Muscle layer of colon (tissue), 2 donors: ENCODE measurements at regions not wholly inside any gene's neighbourhood (a gene's known extent, or its start where the extent isn't known, plus 50 kb on each side); places are given as distances from the start of the nearest gene placed in this dataset.
A peak's percentile ranks its signal among the peaks of the same experiment; 100 is the strongest.

Experiments used
- H3K27ac ChIP-seq: one replicate; pipeline ENCODE4 v1.7.0; 2013; ENCODE audit warnings: low read depth, mild to moderate bottlenecking, low read length, moderate library complexity
- H3K27me3 ChIP-seq, 2 donors: one replicate each; pipeline ENCODE4 v1.7.0; 2013; ENCODE audit warnings: low read length in 2 of 2, mild to moderate bottlenecking in 2 of 2; ENCODE audit not compliant: insufficient read depth in 2 of 2, control insufficient read depth in 1 of 2
- H3K36me3 ChIP-seq: one replicate; pipeline ENCODE4 v1.7.0; 2013; ENCODE audit warnings: mild to moderate bottlenecking, low read length; ENCODE audit not compliant: insufficient read depth
- H3K4me1 ChIP-seq: one replicate; pipeline ENCODE4 v1.7.0; 2013; ENCODE audit warnings: mild to moderate bottlenecking, low read length; ENCODE audit not compliant: insufficient read depth
- H3K4me3 ChIP-seq, 2 donors: one replicate each; pipeline ENCODE4 v1.7.0; 2013; ENCODE audit warnings: low read length in 2 of 2, low read depth in 1 of 2, mild to moderate bottlenecking in 1 of 2, moderate library complexity in 1 of 2
- H3K9ac ChIP-seq: one replicate; pipeline ENCODE4 v1.7.0; 2013; ENCODE audit warnings: low read length
- H3K9me3 ChIP-seq: one replicate; pipeline ENCODE4 v1.7.0; 2013; ENCODE audit warnings: mild to moderate bottlenecking, low read length
- donor health status: abdominal sarcoma.
- donor health status: Adenocarcinoma of cecum.

DNA sequence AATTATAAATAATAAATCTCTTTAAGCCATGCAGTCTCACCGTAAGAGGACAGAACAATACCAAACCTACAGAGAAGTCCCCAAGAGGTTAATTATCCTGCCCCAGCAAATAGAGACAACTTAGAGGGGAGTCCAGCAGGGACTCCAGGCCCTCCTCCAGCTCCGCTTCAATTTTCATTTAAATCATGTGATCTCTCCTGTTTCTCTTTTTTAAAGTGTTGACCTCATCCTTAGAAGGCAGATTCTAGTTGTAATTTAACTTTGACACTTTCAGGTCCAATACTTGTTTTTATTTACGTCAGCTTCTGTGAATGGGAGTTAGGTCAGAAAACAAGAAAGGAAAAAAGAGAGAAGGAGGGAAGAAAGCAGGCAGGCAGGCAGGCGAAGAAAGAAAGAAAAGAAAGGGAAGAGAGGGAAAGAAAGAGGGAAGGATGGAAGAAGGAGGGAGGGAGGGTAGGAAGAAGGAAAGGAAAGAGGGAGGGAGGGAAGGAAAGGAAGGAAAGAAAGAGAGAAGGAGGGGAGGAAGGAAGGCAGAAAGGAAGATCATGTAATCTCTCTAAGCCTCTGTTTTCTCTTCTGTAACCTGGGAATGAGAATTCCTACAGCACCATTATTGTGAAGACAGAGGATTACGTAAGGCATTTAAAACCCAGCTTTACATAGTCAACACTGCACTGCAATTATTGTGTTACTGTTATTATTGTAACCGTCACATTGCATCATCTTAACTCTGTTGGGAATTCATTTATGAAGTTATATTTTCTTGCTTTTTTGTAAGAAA lies 227.7 kb downstream of the SKIDA1 start:
- Histone ChIP-seq H3K4me3 (no peak overlapping the region), H3K9ac (no peak overlapping the region), H3K36me3 (no peaks in the 10 kb centered on the region), H3K9me3 (no peaks in the 10 kb centered on the region), H3K27ac (no peak overlapping the region), H3K27me3 (no peaks in the 10 kb centered on the region), H3K4me1 (peaks cover 10% of the 10 kb centered on the region)

DNA sequence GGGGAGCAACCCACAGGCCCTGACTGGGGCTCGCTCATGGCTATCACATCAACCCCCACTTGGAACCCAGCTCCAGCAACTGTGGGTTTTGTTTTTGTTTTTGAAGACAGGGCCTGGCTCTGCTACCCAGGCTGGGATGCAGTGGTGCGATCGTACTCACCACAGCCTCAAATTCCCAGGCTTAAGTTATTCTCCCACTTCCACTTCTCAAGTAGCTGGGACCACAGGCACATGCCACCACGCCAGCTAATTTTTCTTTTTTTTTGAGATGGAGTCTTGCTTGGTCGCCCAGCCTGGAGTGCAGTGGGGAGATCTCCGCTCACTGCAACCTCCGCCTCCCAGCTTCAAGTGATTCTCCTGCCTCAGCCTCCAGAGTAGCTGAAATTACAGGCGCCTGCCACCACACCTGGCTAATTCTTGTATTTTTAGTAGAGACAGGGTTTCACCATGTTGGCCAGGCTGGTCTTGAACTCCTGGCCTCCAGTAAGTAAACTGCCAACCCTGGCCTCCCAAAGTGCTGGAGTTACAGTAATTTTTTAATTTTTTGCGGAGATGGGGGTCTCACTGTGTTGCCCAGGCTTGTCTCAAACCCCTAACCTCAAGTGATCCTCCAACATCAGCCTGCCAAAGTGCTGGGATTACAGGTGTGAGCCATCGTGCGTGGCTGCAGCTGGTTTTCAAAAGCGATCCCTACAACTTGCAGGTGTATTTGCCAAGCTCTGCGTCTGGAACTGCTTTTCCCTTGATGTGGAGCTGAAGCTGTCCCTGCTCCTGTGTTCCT lies 228.7 kb downstream of the SKIDA1 start:
- H3K9me3 ChIP-seq = no peaks in the 10 kb centered on the region
- H3K4me3 ChIP-seq = no peak overlapping the region
- no peaks in the 10 kb centered on the region for H3K36me3 ChIP-seq
- no peak overlapping the region for H3K9ac ChIP-seq
- H3K4me1 ChIP-seq = peaks cover 15% of the 10 kb centered on the region
- H3K27ac ChIP-seq = no peak overlapping the region
- H3K27me3 ChIP-seq = no peaks in the 10 kb centered on the region

- Histone ChIP-seq H3K36me3 (no peaks in the 10 kb centered on the region), H3K9ac (no peak overlapping the region), H3K27me3 (no peaks in the 10 kb centered on the region), H3K4me1 (peaks cover 15% of the 10 kb centered on the region), H3K9me3 (no peaks in the 10 kb centered on the region), H3K4me3 (no peak overlapping the region), H3K27ac (no peak overlapping the region)
Measured at GRCh38 chr10:21293518-21294356, 231.7 kb downstream of the SKIDA1 start.

GRCh38 chr10:21292763-21293517 lies 232.5 kb downstream of the SKIDA1 start:
- no peak overlapping the region for H3K9ac ChIP-seq
- peak overlapping the region in 1 of 2 donors; percentile 38 for H3K4me3 ChIP-seq
- peaks cover 15% of the 10 kb centered on the region for H3K4me1 ChIP-seq
- no peaks in the 10 kb centered on the region for H3K9me3 ChIP-seq
- no peak overlapping the region for H3K27ac ChIP-seq
- no peaks in the 10 kb centered on the region for H3K36me3 ChIP-seq
- no peaks in the 10 kb centered on the region for H3K27me3 ChIP-seq

DNA sequence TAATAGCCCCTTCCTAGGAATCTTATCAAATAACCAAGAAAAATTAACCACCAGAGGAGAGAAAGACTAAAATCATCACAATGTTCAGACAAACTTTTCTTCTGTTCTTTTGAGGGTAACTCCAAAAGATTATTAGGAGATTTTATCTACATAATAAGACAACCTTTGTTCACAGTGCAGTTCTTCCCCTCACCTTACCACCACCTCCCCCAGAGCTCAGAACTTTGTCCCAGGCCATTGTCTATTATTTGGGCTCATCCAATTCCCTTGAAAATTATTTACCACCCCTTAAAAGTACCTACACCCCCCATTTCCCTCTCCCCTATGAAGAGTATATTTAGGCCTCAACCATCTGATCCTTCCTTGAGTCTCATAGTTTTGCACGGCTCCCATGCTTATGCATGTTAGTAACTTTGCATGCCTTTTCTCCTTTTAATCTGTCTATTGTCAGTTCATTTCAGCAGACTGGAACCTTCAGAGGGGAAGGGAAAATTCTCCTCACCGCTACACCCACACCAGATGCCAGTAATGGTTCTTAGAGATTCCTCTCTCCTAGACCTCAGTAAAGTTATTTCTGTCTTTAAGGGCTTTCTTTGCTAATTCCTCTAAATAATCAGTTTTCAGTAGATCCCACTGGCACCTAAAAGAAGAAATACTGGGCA lies 234.9 kb downstream of the SKIDA1 start:
- Histone ChIP-seq H3K9ac (no peak overlapping the region), H3K27me3 (no peaks in the 10 kb centered on the region), H3K9me3 (no peaks in the 10 kb centered on the region), H3K36me3 (no peaks in the 10 kb centered on the region), H3K4me1 (peaks cover 15% of the 10 kb centered on the region), H3K27ac (no peak overlapping the region), H3K4me3 (no peak overlapping the region)

DNA sequence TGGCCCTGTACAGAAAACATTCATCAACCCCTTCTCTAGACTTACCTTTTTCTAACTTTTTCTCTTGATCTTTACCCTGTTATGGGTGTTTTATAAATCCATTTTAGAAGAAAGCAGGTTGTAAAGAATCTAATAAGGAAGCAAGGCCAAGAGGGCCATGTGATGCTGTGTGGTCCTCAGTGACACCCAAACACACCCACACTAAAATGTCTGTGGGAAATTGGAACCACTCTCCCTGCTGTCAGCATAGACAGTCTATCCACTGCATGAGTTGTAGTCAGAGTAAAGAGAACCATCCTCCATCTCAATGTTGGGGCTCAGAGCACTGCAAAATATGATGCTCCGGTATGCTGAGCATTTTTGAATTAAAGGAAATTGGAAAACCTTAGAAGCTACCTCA lies 235.5 kb downstream of the SKIDA1 start:
- Histone ChIP-seq H3K36me3 (no peaks in the 10 kb centered on the region), H3K27ac (no peak overlapping the region), H3K4me1 (peaks cover 15% of the 10 kb centered on the region), H3K4me3 (no peak overlapping the region), H3K9ac (no peak overlapping the region), H3K9me3 (no peaks in the 10 kb centered on the region), H3K27me3 (no peaks in the 10 kb centered on the region)

DNA sequence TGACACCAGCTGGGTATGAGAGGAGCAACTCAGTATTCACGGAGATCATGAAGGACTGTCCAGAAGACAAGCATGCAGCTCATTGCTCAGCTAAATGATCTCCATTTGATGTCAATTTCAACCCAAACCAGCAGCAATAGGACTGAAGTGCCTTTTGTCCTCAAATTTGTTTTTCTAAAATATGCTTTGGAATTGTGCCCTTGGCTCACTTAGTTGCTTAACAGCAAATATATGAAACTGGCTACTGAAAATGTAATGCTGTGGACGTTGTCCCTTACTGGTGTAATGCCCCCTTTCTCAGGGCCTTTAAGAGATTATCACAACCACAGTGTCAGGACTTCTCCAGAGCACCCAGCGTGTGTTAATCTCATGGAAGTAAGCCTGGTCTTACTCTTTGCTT lies 236.2 kb downstream of the SKIDA1 start:
- Histone ChIP-seq H3K4me3 (no peak overlapping the region), H3K9me3 (no peaks in the 10 kb centered on the region), H3K27ac (no peak overlapping the region), H3K4me1 (peaks cover 15% of the 10 kb centered on the region), H3K9ac (no peak overlapping the region), H3K27me3 (no peaks in the 10 kb centered on the region), H3K36me3 (no peaks in the 10 kb centered on the region)

DNA sequence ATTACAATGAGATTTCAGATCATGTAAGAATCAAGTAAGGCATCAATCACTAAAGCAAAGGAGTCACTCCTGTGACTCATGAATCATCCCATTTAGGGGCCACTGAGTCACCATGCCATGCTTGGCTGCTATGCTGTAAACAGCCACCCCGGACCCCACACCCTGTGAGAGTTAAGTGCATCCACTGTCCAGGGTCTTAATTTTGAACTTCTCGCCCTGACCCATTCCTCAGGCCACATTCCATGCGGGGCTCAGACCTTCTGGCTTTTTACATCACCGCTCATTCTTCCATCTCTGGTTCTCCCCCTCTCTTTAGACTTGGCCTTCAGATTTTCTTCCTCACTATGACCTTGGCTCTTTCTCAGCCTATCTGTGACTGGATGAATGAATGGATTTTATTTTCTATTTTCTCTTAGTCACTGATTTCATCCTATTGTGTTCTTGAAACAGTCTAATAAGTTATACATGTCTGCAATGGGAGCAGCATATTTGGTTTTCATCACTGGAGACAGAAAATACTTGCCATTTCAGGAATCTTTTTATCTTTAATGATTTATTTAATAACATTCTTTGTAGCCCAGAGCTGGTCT lies 239.6 kb downstream of the SKIDA1 start:
- no peak overlapping the region for H3K9ac ChIP-seq
- H3K27me3 ChIP-seq = no peaks in the 10 kb centered on the region

DNA sequence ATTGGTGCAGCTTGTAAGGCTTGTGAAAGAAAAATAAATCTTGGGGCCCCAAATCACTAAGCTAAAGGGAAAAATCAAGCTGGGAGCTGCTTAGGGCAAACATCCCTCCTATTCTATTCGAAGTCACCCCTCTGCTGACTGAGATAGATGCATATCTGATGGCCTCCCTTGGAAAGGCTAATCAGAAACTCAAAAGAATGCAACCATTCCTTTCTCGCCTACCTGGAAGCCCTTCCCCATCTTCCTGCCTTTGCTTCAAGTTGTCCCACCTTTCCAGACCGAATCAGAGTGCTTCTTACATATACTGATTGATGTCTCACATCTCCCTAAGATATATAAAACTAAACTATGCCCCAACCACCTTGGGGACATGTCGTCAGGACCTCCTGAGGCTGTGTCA lies 240.3 kb downstream of the SKIDA1 start:
- Histone ChIP-seq H3K36me3 (no peaks in the 10 kb centered on the region), H3K27ac (no peak overlapping the region), H3K27me3 (no peaks in the 10 kb centered on the region), H3K4me1 (no peaks in the 10 kb centered on the region), H3K9me3 (no peaks in the 10 kb centered on the region), H3K9ac (no peak overlapping the region), H3K4me3 (no peak overlapping the region)

More for the DNA sequence above, 239.6 kb downstream of the SKIDA1 start:
- H3K27ac ChIP-seq = no peak overlapping the region
- no peak overlapping the region for H3K4me3 ChIP-seq
- no peaks in the 10 kb centered on the region for H3K36me3 ChIP-seq
- H3K4me1 ChIP-seq = no peaks in the 10 kb centered on the region
- H3K9me3 ChIP-seq = no peaks in the 10 kb centered on the region

GRCh38 chr10:21284301-21284700 lies 241.2 kb downstream of the SKIDA1 start:
- H3K27me3 ChIP-seq = no peaks in the 10 kb centered on the region
- no peaks in the 10 kb centered on the region for H3K4me1 ChIP-seq
- H3K9me3 ChIP-seq = no peaks in the 10 kb centered on the region
- no peaks in the 10 kb centered on the region for H3K36me3 ChIP-seq
- no peak overlapping the region for H3K9ac ChIP-seq
- no peak overlapping the region for H3K4me3 ChIP-seq
- no peak overlapping the region for H3K27ac ChIP-seq
